ENCODE measurements at regions not wholly inside any gene's neighbourhood (a gene's known extent, or its start where the extent isn't known, plus 50 kb on each side); places are given as distances from the start of the nearest gene placed in this dataset.

- H3K9me3 ChIP-seq (ENCODE audit: insufficient read depth in 2 of 2, low read depth in 1 of 2, low read length in 1 of 2) = no peaks in the 10 kb centered on the region
- no peak for TF ChIP-seq NANOG (IDR thresholded peaks at IDR 0.05; ENCODE audit: insufficient read depth, low read depth, low read length, poor library complexity, severe bottlenecking)
- H3K79me1 ChIP-seq (ENCODE audit: low read depth, low read length) = no peaks in the 10 kb centered on the region
- H3K56ac ChIP-seq (replicated peaks; ENCODE audit: insufficient read length, low read depth, low read length) = no peak overlapping the region
- DNase-seq (ENCODE audit: low read depth in 1 of 2, low spot score in 2 of 2) (no peak), FAIRE-seq (no peak)
- no peaks in the 10 kb centered on the region for H3K23me2 ChIP-seq (ENCODE audit: low read depth, low read length)
- H2AFZ ChIP-seq (ENCODE audit: low read length) = no peak overlapping the region
- H2BK120ac ChIP-seq (replicated peaks; ENCODE audit: low read depth, low read length) = no peak overlapping the region
- H3K4ac ChIP-seq (replicated peaks; ENCODE audit: insufficient read length, low read depth, low read length) = peak overlapping the region; percentile 51
- H3K18ac ChIP-seq (ENCODE audit: extremely low read depth, low read length) = no peak overlapping the region
- no peak overlapping the region for H3K27ac ChIP-seq (ENCODE audit: low read depth, low read length)
- peak overlapping the region; percentile 28 for H4K91ac ChIP-seq (replicated peaks; ENCODE audit: insufficient read length, low read length)
- H2BK20ac ChIP-seq (ENCODE audit: low read length) = no peak overlapping the region
- no peak overlapping the region for H2AK5ac ChIP-seq (ENCODE audit: low read depth, low read length)
- H4K20me1 ChIP-seq (replicated peaks in 1 of 2; ENCODE audit: control insufficient read depth in 1 of 2, insufficient read depth in 2 of 2, low read length in 2 of 2) = no peaks in the 10 kb centered on the region
- no peak overlapping the region for H3K9ac ChIP-seq (replicated peaks in 1 of 4; ENCODE audit: extremely low read depth in 1 of 4, low read depth in 3 of 4, low read length in 3 of 4)
- H2BK12ac ChIP-seq (ENCODE audit: low read depth, low read length) = no peak overlapping the region
- no peak overlapping the region for H4K8ac ChIP-seq (ENCODE audit: extremely low read depth, insufficient read depth, low read length)
- H3K79me2 ChIP-seq (ENCODE audit: control insufficient read depth in 1 of 2, insufficient read depth in 2 of 2, low read length in 2 of 2) = no peaks in the 10 kb centered on the region
- POLR2A ChIA-PET (ENCODE audit: partially characterized antibody) = no interaction called here
- H3K4me3 ChIP-seq (ENCODE audit: extremely low read depth in 1 of 4, insufficient read depth in 2 of 4, low read depth in 3 of 4, low read length in 4 of 4) = no peak overlapping the region
- peaks cover 0 to 2% (median 0%) of the 10 kb centered on the region in 4 experiments; a peak in 1 of 7 replicates for H3K4me1 ChIP-seq (replicated peaks in 1 of 4; ENCODE audit: control insufficient read depth in 3 of 4, insufficient read depth in 4 of 4, low read length in 3 of 4)
- H2BK15ac ChIP-seq (ENCODE audit: low read length) = no peak overlapping the region
- H3K27me3 ChIP-seq (replicated peaks in 1 of 4; ENCODE audit: control insufficient read depth in 3 of 4, extremely low read depth in 1 of 4, insufficient read depth in 3 of 4, low read length in 3 of 4) = no peaks in the 10 kb centered on the region
- H3K14ac ChIP-seq (ENCODE audit: insufficient read length) = no peak overlapping the region
- CTCF ChIA-PET (ENCODE audit: partially characterized antibody) = interaction anchor here (1.0 to 1.2 kb wide), 3 partner anchors 20 to 288 kb away, joined by 3 to 4 read pairs (median 3); no protein-coding TSS in a partner anchor
- H3K4me2 ChIP-seq (ENCODE audit: insufficient read depth in 1 of 2, low read depth in 2 of 2, low read length in 2 of 2) = no peak overlapping the region
- no peak overlapping the region for H2BK5ac ChIP-seq (ENCODE audit: low read depth, low read length)
- 100% methylated on average over 5 of the region's 7 CpGs; no CpG with 5 or more reads in 1 of the 2 experiments for WGBS, 2 experiments (ENCODE audit: extremely low coverage in 1 of 2, insufficient coverage in 1 of 2, insufficient read length in 1 of 2, insufficient replicate concordance in 2 of 2, low coverage in 1 of 2, low lambda C conversion rate in 2 of 2, missing lambda C conversion rate in 1 of 2)
- H3K23ac ChIP-seq (ENCODE audit: insufficient read length) = no peak overlapping the region
- H4K5ac ChIP-seq (ENCODE audit: insufficient read length, low read depth, low read length) = no peak overlapping the region
- H3K36me3 ChIP-seq (ENCODE audit: control insufficient read depth in 2 of 4, insufficient read depth in 4 of 4, low read length in 3 of 4) = no peaks in the 10 kb centered on the region
These were observed 102.1 kb upstream of the NUDT4 start for GRCh38 chr12:93275589-93275988.

Measured in H1 (cell line).